Prostate gland (tissue), 2 donors: ENCODE measurements at regions not wholly inside any gene's neighbourhood (a gene's known extent, or its start where the extent isn't known, plus 50 kb on each side); places are given as distances from the start of the nearest gene placed in this dataset.

ENCODE experiments used
- DNase-seq: peaks from one replicate; pipeline ENCODE4 v3.0.0-alpha.2; 2019; ENCODE audit warnings: low spot score
- H3K27ac ChIP-seq, 2 donors: fragments of 200-600 bp; sonication (generic); 2 replicates each; pipeline ENCODE4 v1.5.1; 2017 to 2019
- H3K27me3 ChIP-seq: fragments of 200-600 bp; sonication (generic); replicated peaks from 2 replicates; pipeline ENCODE4 v1.5.1; 2019; ENCODE audit not compliant: insufficient read depth
- H3K36me3 ChIP-seq, 2 donors: fragments of 200-600 bp; sonication (generic); 1 replicate in 1 of 2; 2 replicates in 1 of 2; pipeline versions ENCODE4 v1.5.1 to v1.8.1; 2017 to 2019
- H3K4me1 ChIP-seq: fragments of 200-600 bp; sonication (generic); replicated peaks from 2 replicates; pipeline ENCODE4 v1.5.1; 2019
- H3K4me3 ChIP-seq, 2 donors: fragments of 200-600 bp; sonication (generic); 2 replicates each; pipeline ENCODE4 v1.5.1; 2017 to 2019
- H3K9me3 ChIP-seq: fragments of 200-600 bp; sonication (generic); 2 replicates; pipeline ENCODE4 v1.5.1; 2017
- CTCF ChIP-seq, 4 experiments: fragments of 200-600 bp in 2 of 4; fragments of 450-650 bp in 2 of 4; sonication (generic) in 2 of 4; IDR thresholded peaks; 1 replicate in 3 of 4; 2 replicates in 1 of 4; pipeline ENCODE4 v1.5.1; 2016 to 2019; ENCODE audit warnings: antibody characterized with exemption in 4 of 4, mild to moderate bottlenecking in 2 of 4, moderate library complexity in 2 of 4
- POLR2A ChIP-seq: fragments of 450-650 bp; IDR thresholded peaks from one replicate; pipeline ENCODE4 v1.6.1; 2016; ENCODE audit warnings: antibody characterized with exemption, mild to moderate bottlenecking
- POLR2AphosphoS5 ChIP-seq: sonication (generic); formaldehyde crosslinking; IDR thresholded peaks from one replicate; pipeline ENCODE4 v1.6.1; 2017; ENCODE audit warnings: antibody characterized with exemption
- WGBS: methylation state at CpG from one replicate; pipeline ENCODE4 v1.1.5; 2018; 5-methylcytosine and 5-hydroxymethylcytosine counted together
- intact Hi-C: fragments of 100-400 bp; cut with DNase I; formaldehyde crosslinking; loops from one replicate; pipeline ENCODE4 v1.14.2; 2022

- TF ChIP-seq CTCF (IDR thresholded peaks at IDR 0.05) (no peak), POLR2A (no peak), POLR2AphosphoS5 (no peak)
- H3K4me1 ChIP-seq: no peaks in the 10 kb centered on the region
- H3K36me3 ChIP-seq: no peaks in the 10 kb centered on the region
- no peaks in the 10 kb centered on the region for H3K27me3 ChIP-seq
- 74% methylated on average over 7 of the region's 7 CpGs for WGBS
- no peaks in the 10 kb centered on the region for H3K9me3 ChIP-seq
- no peak overlapping the region for H3K4me3 ChIP-seq
- intact Hi-C loops: no loop called here
- no peak for DNase-seq
- no peak overlapping the region for H3K27ac ChIP-seq
Observed at GRCh38 chr1:13878021-13878420, 178.0 kb downstream of the PRDM2 start.

GRCh38 chr1:13878451-13878850 lies 178.5 kb downstream of the PRDM2 start:
- no peaks in the 10 kb centered on the region for H3K27me3 ChIP-seq
- WGBS: 78% methylated on average over 9 of the region's 9 CpGs
- intact Hi-C loops: no loop called here

GRCh38 chr1:13881385-13882088 lies 181.5 kb downstream of the PRDM2 start:
- H3K9me3 ChIP-seq: no peaks in the 10 kb centered on the region
- no peak overlapping the region for H3K4me3 ChIP-seq
- DNase-seq: no peak
- H3K27me3 ChIP-seq: no peaks in the 10 kb centered on the region
- H3K4me1 ChIP-seq: no peaks in the 10 kb centered on the region
- no peak overlapping the region for H3K27ac ChIP-seq
- no peak for TF ChIP-seq CTCF (IDR thresholded peaks at IDR 0.05)
- TF ChIP-seq POLR2AphosphoS5: no peak
- TF ChIP-seq POLR2A: no peak
- H3K36me3 ChIP-seq: no peaks in the 10 kb centered on the region
- 78% methylated on average over 5 of the region's 5 CpGs for WGBS
- intact Hi-C loops: no loop called here

More at GRCh38 chr1:13878451-13878850, 178.5 kb downstream of the PRDM2 start:
- Histone ChIP-seq H3K4me3 (no peak overlapping the region), H3K9me3 (no peaks in the 10 kb centered on the region), H3K4me1 (no peaks in the 10 kb centered on the region), H3K36me3 (no peaks in the 10 kb centered on the region), H3K27ac (no peak overlapping the region)
- DNase-seq: no peak
- TF ChIP-seq POLR2AphosphoS5 (no peak), CTCF (IDR thresholded peaks at IDR 0.05) (no peak), POLR2A (no peak)

- Histone ChIP-seq H3K9me3 (no peaks in the 10 kb centered on the region), H3K4me1 (no peaks in the 10 kb centered on the region), H3K27me3 (no peaks in the 10 kb centered on the region), H3K36me3 (no peaks in the 10 kb centered on the region), H3K4me3 (no peak overlapping the region), H3K27ac (no peak overlapping the region)
- 48% methylated on average over 10 of the region's 10 CpGs for WGBS
- no peak for DNase-seq
- intact Hi-C loops: no loop called here
- no peak for TF ChIP-seq CTCF (IDR thresholded peaks at IDR 0.05)
- TF ChIP-seq POLR2AphosphoS5: no peak
- no peak for TF ChIP-seq POLR2A
Observed at GRCh38 chr1:13888351-13888986, 188.5 kb downstream of the PRDM2 start.

- Histone ChIP-seq H3K27ac (no peak overlapping the region), H3K4me1 (no peaks in the 10 kb centered on the region), H3K27me3 (no peaks in the 10 kb centered on the region), H3K9me3 (no peaks in the 10 kb centered on the region), H3K36me3 (no peaks in the 10 kb centered on the region), H3K4me3 (no peak overlapping the region)
- TF ChIP-seq POLR2AphosphoS5 (no peak), POLR2A (no peak), CTCF (IDR thresholded peaks at IDR 0.05) (no peak)
- DNase-seq: no peak
- 66% methylated on average over 3 of the region's 3 CpGs for WGBS
- intact Hi-C loops: no loop called here
Observed at GRCh38 chr1:13889495-13889894, 189.5 kb downstream of the PRDM2 start.
